H1 (cell line): ENCODE measurements at regions not wholly inside any gene's neighbourhood (a gene's known extent, or its start where the extent isn't known, plus 50 kb on each side); places are given as distances from the start of the nearest gene placed in this dataset.
"Not testable (repeated sequence)": the region's sequence is repeated elsewhere in the genome, so short reads cannot be mapped to it uniquely, and the experiment has no call there.

Experiments
- CTCF ChIP-seq, 3 experiments: IDR thresholded peaks; 1 replicate in 2 of 3; 2 replicates in 1 of 3; pipeline versions ENCODE4 v1.5.1 to v1.6.1; 2011; ENCODE audit warnings: low read length in 3 of 3, mild to moderate bottlenecking in 3 of 3, inconsistent platforms in 2 of 3, low read depth in 1 of 3, moderate library complexity in 1 of 3; ENCODE audit not compliant: insufficient read depth in 1 of 3; ENCODE audit errors: control extremely low read depth in 1 of 3
- RXRA ChIP-seq: IDR thresholded peaks from 2 replicates; pipeline ENCODE4 v1.6.1; 2011; ENCODE audit warnings: low read depth, mild to moderate bottlenecking, low read length, moderate library complexity; ENCODE audit not compliant: insufficient read depth

GRCh38 chr20:28603218-28603577 lies 2654.3 kb upstream of the DEFB115 start:
- not testable (repeated sequence) for TF ChIP-seq CTCF (IDR thresholded peaks at IDR 0.05; ENCODE audit: control extremely low read depth in 1 of 3, insufficient read depth in 1 of 3, low read depth in 1 of 3, low read length in 3 of 3); RXRA
